Glutamatergic neuron (in vitro differentiated cells): ENCODE measurements at regions not wholly inside any gene's neighbourhood (a gene's known extent, or its start where the extent isn't known, plus 50 kb on each side); places are given as distances from the start of the nearest gene placed in this dataset.

Experiments used
- DNase-seq: peaks from one replicate; pipeline ENCODE4 v3.0.0; 2022
- H3K27ac Mint-ChIP-seq: one replicate; pipeline ENCODE4 v1.8.0; 2020; ENCODE audit warnings: mild to moderate bottlenecking, mixed read lengths, inconsistent platforms; ENCODE audit not compliant: unreplicated experiment
- H3K27me3 Mint-ChIP-seq: one replicate; pipeline ENCODE4 v1.8.0; 2020; ENCODE audit warnings: mild to moderate bottlenecking, moderate library complexity, mixed read lengths, inconsistent platforms; ENCODE audit not compliant: unreplicated experiment
- H3K36me3 Mint-ChIP-seq: one replicate; pipeline ENCODE4 v1.8.0; 2020; ENCODE audit warnings: mild to moderate bottlenecking, mixed read lengths, inconsistent platforms; ENCODE audit not compliant: unreplicated experiment
- H3K4me1 Mint-ChIP-seq: one replicate; pipeline ENCODE4 v1.8.0; 2020; ENCODE audit warnings: mild to moderate bottlenecking, low read depth, mixed read lengths, inconsistent platforms; ENCODE audit not compliant: unreplicated experiment
- H3K4me3 Mint-ChIP-seq: one replicate; pipeline ENCODE4 v1.8.0; 2020; ENCODE audit warnings: mild to moderate bottlenecking, mixed read lengths, inconsistent platforms; ENCODE audit not compliant: unreplicated experiment
- H3K9me3 Mint-ChIP-seq: one replicate; pipeline ENCODE4 v1.8.0; 2020; ENCODE audit warnings: mild to moderate bottlenecking, moderate library complexity, mixed read lengths, inconsistent platforms; ENCODE audit not compliant: unreplicated experiment
- CTCF ChIP-seq: fragments of 200-600 bp; sonication (generic); IDR thresholded peaks from one replicate; pipeline ENCODE4 v1.5.0; 2021; ENCODE audit not compliant: partially characterized antibody, unreplicated experiment

- Mint-ChIP-seq H3K4me3 (no peak overlapping the region), H3K36me3 (no peaks in the 10 kb centered on the region), H3K9me3 (peaks cover under 1% of the 10 kb centered on the region), H3K4me1 (peaks cover 2% of the 10 kb centered on the region), H3K27ac (no peak overlapping the region), H3K27me3 (no peaks in the 10 kb centered on the region)
- TF ChIP-seq CTCF: no peak
- no peak for DNase-seq
These were observed 98.8 kb upstream of the ZNF516 start for GRCh38 chr18:76593843-76594242.

- Mint-ChIP-seq H3K4me3 (no peak overlapping the region), H3K27me3 (no peaks in the 10 kb centered on the region), H3K27ac (no peak overlapping the region), H3K4me1 (peaks cover 5% of the 10 kb centered on the region), H3K36me3 (no peaks in the 10 kb centered on the region), H3K9me3 (peaks cover 2% of the 10 kb centered on the region)
- no peak for TF ChIP-seq CTCF
- no peak for DNase-seq
These were observed 97.9 kb upstream of the ZNF516 start for GRCh38 chr18:76592981-76593381.

GRCh38 chr18:76592096-76592495 is 97.1 kb upstream of the ZNF516 start:
- no peak for DNase-seq
- Mint-ChIP-seq H3K27ac (no peak overlapping the region), H3K4me1 (peaks cover 5% of the 10 kb centered on the region), H3K9me3 (peaks cover 2% of the 10 kb centered on the region), H3K27me3 (no peaks in the 10 kb centered on the region), H3K36me3 (no peaks in the 10 kb centered on the region), H3K4me3 (no peak overlapping the region)
- no peak for TF ChIP-seq CTCF

GRCh38 chr18:76589866-76590265 is 94.8 kb upstream of the ZNF516 start:
- H3K9me3 Mint-ChIP-seq: peaks cover 2% of the 10 kb centered on the region
- DNase-seq: no peak
- H3K4me3 Mint-ChIP-seq: no peak overlapping the region
- no peak for TF ChIP-seq CTCF
- peaks cover 5% of the 10 kb centered on the region for H3K4me1 Mint-ChIP-seq
- H3K36me3 Mint-ChIP-seq: no peaks in the 10 kb centered on the region
- H3K27ac Mint-ChIP-seq: no peak overlapping the region
- H3K27me3 Mint-ChIP-seq: no peaks in the 10 kb centered on the region

- H3K36me3 Mint-ChIP-seq: no peaks in the 10 kb centered on the region
- DNase-seq: no peak
- no peak overlapping the region for H3K4me3 Mint-ChIP-seq
- peaks cover 2% of the 10 kb centered on the region for H3K9me3 Mint-ChIP-seq
- no peak for TF ChIP-seq CTCF
- H3K27ac Mint-ChIP-seq: no peak overlapping the region
- H3K27me3 Mint-ChIP-seq: no peaks in the 10 kb centered on the region
- peaks cover 5% of the 10 kb centered on the region for H3K4me1 Mint-ChIP-seq
These were observed 94.3 kb upstream of the ZNF516 start for GRCh38 chr18:76589316-76589715.
